MCF 10A (cell line): ENCODE measurements at regions not wholly inside any gene's neighbourhood (a gene's known extent, or its start where the extent isn't known, plus 50 kb on each side); places are given as distances from the start of the nearest gene placed in this dataset.

ENCODE experiments used
- BruUV-seq: library from RNA; stranded (reverse); fragments of 400-500 nt; replicated peaks from 2 replicates; lab custom pipeline; 2021; lab: Mats Ljungman, UMichigan
- CTCF ChIA-PET: fragments of 300-600 bp; sonication (Branson Sonifier 250); formaldehyde crosslinking; extraction: SDS; loops from one replicate; lab custom pipeline; 2021; ENCODE audit warnings: antibody characterized with exemption, inconsistent platforms; lab: Yijun Ruan, JAX
- POLR2A ChIA-PET: fragments of 300-600, 350-650 bp; sonication (Branson Sonifier 250); formaldehyde crosslinking; extraction: SDS; loops from one replicate; lab custom pipeline; 2020; ENCODE audit warnings: antibody characterized with exemption, inconsistent platforms; lab: Yijun Ruan, JAX
- DNase-seq: peaks from one replicate; pipeline ENCODE4 v3.0.0-alpha.2; 2018; ENCODE audit not compliant: unreplicated experiment
- H3K27ac Mint-ChIP-seq: one replicate; pipeline ENCODE4 v1.8.0; 2022; ENCODE audit warnings: mild to moderate bottlenecking, low read depth, mixed read lengths; ENCODE audit not compliant: unreplicated experiment
- H3K27me3 Mint-ChIP-seq: one replicate; pipeline ENCODE4 v1.8.0; 2022; ENCODE audit warnings: mixed read lengths; ENCODE audit not compliant: insufficient read depth, unreplicated experiment
- H3K36me3 Mint-ChIP-seq: one replicate; pipeline ENCODE4 v1.8.0; 2022; ENCODE audit warnings: mild to moderate bottlenecking, moderate library complexity, mixed read lengths; ENCODE audit not compliant: insufficient read depth, unreplicated experiment
- H3K4me1 Mint-ChIP-seq: one replicate; pipeline ENCODE4 v1.8.0; 2022; ENCODE audit warnings: mixed read lengths; ENCODE audit not compliant: insufficient read depth, unreplicated experiment
- H3K4me3 Mint-ChIP-seq: one replicate; pipeline ENCODE4 v1.8.0; 2022; ENCODE audit warnings: mild to moderate bottlenecking, moderate library complexity, mixed read lengths; ENCODE audit not compliant: unreplicated experiment
- H3K9me3 Mint-ChIP-seq: one replicate; pipeline ENCODE4 v1.8.0; 2022; ENCODE audit warnings: mixed read lengths; ENCODE audit not compliant: unreplicated experiment
- CTCF ChIP-seq: fragments of 200-600 bp; IDR thresholded peaks from one replicate; pipeline ENCODE4 v1.8.0; 2022; ENCODE audit warnings: antibody characterized with exemption, mild to moderate bottlenecking; ENCODE audit not compliant: unreplicated experiment
- intact Hi-C: fragments of 100-400 bp; cut with micrococcal nuclease; formaldehyde crosslinking; loops from 2 replicates; pipeline ENCODE4 v1.14.1; 2022

- H3K4me3 Mint-ChIP-seq = no peak overlapping the region
- ChIA-PET POLR2A (interaction anchor here (0.7 to 1.7 kb wide), 2 partner anchors 38 to 184 kb away, joined by 3 to 5 read pairs; no protein-coding TSS in a partner anchor), CTCF (interaction anchor here (0.5 to 1.5 kb wide), 8 partner anchors 43 to 168 kb away, joined by 3 to 6 read pairs (median 4); no protein-coding TSS in a partner anchor)
- intact Hi-C loops = no loop called here
- H3K27me3 Mint-ChIP-seq = peaks cover 17% of the 10 kb centered on the region
- TF ChIP-seq CTCF = peak; percentile 57
- BruUV-seq = no TSS peak
- no peaks in the 10 kb centered on the region for H3K9me3 Mint-ChIP-seq
- H3K27ac Mint-ChIP-seq = no peak overlapping the region
- H3K4me1 Mint-ChIP-seq = peaks cover 6% of the 10 kb centered on the region
- DNase-seq = peak; percentile 73
- H3K36me3 Mint-ChIP-seq = no peaks in the 10 kb centered on the region
Observed at GRCh38 chr16:74107795-74108610, 188.6 kb upstream of the PSMD7 start.

- TF ChIP-seq CTCF = no peak
- DNase-seq = no peak
- Mint-ChIP-seq H3K27ac (no peak overlapping the region), H3K4me1 (peaks cover 6% of the 10 kb centered on the region), H3K36me3 (no peaks in the 10 kb centered on the region), H3K9me3 (no peaks in the 10 kb centered on the region), H3K27me3 (peaks cover 47% of the 10 kb centered on the region), H3K4me3 (no peak overlapping the region)
- POLR2A ChIA-PET = interaction anchor here (0.5 kb wide), 1 partner anchor 29 kb away, joined by 4 read pairs; no protein-coding TSS in a partner anchor
- no TSS peak for BruUV-seq
- intact Hi-C loops = no loop called here
- CTCF ChIA-PET = no interaction called here
Observed at GRCh38 chr16:74104022-74104421, 192.6 kb upstream of the PSMD7 start.

- Mint-ChIP-seq H3K36me3 (no peaks in the 10 kb centered on the region), H3K27me3 (peaks cover 47% of the 10 kb centered on the region), H3K27ac (no peak overlapping the region), H3K4me1 (no peaks in the 10 kb centered on the region), H3K4me3 (no peak overlapping the region), H3K9me3 (no peaks in the 10 kb centered on the region)
- no peak for DNase-seq
- no peak for TF ChIP-seq CTCF
- no TSS peak for BruUV-seq
- ChIA-PET POLR2A (no interaction called here), CTCF (no interaction called here)
- intact Hi-C loops = no loop called here
Observed at GRCh38 chr16:74101379-74102137, 195.1 kb upstream of the PSMD7 start.
